GM19240 (cell line): ENCODE measurements at regions not wholly inside any gene's neighbourhood (a gene's known extent, or its start where the extent isn't known, plus 50 kb on each side); places are given as distances from the start of the nearest gene placed in this dataset.

Source experiments
- DNase-seq: peaks from one replicate; pipeline ENCODE4 v3.0.0; 2011; ENCODE audit warnings: low spot score; ENCODE audit not compliant: insufficient read length

DNA sequence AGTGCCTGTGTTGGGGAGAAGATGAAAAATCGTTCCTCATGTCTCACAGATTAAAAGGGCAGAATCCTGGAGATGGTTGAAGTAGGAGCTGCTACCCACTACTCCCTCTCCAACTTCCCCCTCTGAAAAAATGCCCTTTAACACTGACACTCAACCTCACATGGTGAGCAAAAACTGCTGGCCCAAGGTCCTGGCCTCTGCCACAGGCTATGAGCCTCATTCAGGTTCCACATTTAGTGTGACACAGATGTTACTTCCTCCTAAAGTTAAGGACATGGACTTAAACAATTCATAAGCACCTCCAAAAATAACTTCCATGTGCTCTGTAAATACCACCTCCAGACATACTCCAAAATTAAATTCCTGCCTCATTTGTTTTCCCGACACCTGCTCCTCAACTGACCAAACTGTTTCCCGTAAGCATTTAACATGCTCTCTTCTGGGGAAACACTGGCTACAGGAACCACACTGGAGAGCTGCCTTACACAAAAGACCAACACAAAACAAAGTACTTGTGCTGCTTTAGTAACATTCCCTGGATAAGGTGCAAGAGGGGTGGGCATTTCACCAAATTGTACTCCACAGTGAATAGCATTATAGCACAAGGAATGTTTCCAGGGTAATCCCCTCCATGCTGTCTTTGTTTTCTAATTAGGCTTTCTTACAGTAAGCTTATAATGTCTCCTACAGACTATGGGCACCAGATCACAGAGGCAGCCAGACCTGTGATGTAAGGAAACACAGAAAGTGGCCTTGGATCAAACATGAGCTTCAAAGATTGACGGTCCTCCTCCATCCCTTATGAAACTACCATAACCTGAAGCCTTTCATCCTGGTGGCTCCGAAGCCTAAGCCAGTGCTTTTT, 57.0 kb downstream of the PHLDA1 start:
- DNase-seq: no peak

GRCh38 chr12:75971253-75971652, 60.3 kb downstream of the PHLDA1 start:
- no peak for DNase-seq

DNA sequence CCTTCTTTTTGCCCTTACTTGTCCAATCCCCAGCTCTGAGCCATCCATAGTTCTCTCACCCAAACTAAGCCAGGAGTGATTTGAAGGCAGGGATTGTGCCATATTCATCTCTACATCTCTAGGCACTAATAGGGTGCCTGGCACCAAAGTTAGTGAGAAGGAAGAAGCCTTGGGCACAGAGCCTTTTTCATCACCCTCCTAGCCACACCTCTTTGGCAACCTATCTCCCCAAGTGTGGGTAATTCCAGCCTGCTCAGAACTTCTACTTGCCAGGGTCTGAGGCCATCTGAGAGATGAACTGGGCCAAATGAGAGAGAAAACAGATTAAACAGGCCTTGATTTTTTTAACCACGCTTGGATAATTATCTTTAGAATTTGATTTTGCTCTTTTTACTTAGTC, 61.3 kb downstream of the PHLDA1 start:
- no peak for DNase-seq

- DNase-seq: no peak
Measured at GRCh38 chr12:75969768-75970167, 61.8 kb downstream of the PHLDA1 start.

- no peak for DNase-seq
Measured at GRCh38 chr12:75965661-75966060, 65.9 kb downstream of the PHLDA1 start.

DNA sequence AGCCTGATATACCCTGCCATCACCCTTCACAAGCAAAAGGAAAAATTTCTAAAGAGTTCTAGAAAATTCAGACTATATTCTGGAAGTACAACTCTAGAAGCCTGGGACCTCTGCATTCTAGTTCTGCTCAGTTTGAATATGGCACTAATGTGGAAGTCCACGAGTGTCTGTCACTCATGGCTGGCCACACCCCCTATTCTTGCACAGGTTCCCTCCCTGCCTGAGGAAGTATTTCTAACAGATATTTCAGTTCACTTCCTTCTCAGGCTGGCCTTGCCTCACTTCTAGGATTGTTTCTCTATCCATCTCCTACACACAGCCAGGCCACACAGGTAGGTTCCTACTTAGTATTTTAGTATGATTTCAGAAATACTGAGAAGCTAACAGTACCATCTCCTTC, 67.4 kb downstream of the PHLDA1 start:
- DNase-seq: no peak

- DNase-seq: no peak
Measured at GRCh38 chr12:75961878-75962277, 69.7 kb downstream of the PHLDA1 start.

DNA sequence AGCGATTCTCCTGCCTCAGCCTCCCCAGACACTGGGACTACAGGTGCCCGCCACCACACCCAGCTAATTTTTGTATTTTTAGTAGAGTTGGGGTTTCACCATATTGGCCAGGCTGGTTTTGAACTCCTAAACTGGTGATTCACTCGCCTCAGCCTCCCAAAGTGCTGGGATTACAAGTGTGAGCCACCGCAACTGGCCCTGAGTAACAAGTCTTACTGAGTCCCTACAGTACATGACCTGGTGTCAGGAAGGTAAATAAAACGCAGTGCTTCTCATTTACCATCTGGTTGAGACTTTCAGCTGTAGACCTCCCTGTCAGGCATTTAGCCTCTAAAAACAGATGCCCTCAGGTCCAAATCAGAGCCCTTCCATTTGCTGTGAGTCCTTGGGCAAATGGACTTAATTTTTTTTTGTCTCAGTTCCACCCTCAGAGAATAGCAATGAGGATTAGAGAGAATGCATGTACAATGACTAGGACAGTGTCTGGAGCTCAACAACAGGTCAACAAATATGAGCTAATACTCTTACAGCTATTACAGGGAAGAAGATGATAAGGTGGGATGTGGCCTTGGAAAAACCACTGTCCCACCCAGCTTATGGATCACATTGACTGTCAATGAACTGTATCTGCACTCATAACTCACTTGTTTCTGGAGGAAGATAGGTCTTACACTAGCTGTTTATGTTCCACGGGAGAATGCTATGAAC, 70.5 kb downstream of the PHLDA1 start:
- no peak for DNase-seq

DNA sequence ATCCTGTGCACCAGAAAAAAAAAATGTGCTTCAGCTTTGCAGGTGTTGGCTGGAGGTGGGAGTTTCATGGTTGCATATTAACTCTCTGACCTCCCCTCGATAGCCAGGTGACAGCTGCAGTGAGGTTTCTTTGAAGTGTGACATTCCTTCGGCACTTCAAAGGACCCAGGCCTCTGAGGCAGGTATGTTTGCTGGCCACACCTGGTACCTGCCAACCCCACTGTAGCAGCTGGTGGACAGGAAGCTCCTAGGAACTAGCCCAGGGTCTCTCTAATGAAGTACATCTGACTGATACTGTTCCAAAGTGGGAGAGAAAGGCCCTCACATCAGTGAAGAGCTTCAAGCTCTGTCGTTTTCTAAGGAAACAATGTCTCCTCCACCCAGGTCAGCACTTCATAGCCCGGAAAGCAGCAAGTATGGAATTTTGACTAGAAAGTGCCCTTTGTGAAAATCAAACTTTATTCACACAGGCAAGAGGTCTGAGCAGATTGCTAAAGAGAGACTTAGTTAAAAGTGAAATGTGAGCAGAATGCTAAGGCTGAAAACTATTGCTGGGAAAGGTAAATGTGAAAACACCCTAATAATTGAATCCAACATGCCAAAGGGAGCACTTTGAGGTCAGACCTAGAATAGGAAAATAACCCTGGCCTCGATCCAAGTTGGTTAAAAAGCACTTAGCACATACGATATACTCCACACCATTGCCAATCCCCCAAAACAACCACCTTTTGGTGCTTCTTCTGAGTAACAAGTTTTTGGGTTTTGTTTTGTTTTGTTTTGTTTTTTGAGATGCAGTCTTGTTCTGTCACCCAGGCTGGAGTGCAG, 71.3 kb downstream of the PHLDA1 start:
- no peak for DNase-seq

DNA sequence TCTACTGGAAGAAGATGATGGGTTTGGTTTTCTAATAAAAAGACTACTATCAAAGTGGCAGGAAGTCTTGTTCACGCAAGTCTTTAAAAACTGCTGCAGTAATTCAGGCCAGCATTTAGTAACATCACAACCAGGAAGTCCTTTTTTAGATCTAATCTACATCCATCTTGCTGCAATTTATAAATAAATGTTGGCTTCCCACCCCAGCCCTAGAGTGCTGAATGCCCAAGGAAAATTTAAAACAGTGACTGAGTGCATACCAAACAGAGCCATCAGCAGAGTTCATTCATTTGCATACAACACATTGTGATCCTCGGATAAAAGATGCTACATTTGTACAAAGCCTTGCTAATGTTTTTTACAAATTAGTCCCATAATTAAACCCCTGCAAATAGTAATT, 72.1 kb downstream of the PHLDA1 start:
- DNase-seq: no peak

GRCh38 chr12:75959060-75959459, 72.5 kb downstream of the PHLDA1 start:
- no peak for DNase-seq

DNA sequence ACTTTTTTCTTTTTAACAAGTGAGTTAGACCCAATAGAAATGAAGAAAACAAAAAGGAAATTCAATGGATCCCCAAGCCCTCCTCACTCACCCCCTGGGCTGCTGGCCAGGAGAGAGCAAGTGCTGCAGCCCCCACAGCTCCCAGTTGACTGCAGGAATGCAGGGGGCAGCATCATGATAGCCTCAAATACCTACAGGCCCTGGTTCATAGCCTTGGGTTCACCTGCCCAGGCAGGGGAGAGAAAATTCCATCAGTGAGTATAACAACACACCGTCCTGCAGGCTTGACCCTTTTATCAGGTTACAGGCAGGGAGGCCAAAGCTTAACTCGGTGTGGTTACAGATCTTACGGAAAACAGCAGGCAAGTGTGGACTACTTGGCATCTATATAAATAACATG, 76.3 kb downstream of the PHLDA1 start:
- no peak for DNase-seq

DNA sequence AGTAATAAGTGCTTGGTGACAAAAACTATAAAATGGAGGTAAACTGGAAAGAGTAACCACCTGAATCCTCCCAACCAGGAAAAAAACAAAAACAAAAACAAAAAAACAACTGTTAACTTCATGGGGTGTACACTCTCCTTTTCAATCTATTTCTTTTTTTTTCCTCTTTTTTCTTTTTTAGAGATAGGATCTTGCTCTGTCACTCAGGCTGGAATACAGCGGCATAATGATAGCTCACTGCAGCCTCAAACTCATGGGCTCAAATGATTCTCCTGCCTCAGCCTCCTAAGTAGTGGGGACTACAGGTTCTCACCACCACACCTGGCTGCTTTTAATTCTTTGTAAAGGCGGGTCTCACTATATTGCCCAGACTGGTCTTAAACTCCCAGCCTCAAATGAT, 76.8 kb downstream of the PHLDA1 start:
- no peak for DNase-seq

- no peak for DNase-seq
Measured at GRCh38 chr12:75954041-75954440, 77.5 kb downstream of the PHLDA1 start.

DNA sequence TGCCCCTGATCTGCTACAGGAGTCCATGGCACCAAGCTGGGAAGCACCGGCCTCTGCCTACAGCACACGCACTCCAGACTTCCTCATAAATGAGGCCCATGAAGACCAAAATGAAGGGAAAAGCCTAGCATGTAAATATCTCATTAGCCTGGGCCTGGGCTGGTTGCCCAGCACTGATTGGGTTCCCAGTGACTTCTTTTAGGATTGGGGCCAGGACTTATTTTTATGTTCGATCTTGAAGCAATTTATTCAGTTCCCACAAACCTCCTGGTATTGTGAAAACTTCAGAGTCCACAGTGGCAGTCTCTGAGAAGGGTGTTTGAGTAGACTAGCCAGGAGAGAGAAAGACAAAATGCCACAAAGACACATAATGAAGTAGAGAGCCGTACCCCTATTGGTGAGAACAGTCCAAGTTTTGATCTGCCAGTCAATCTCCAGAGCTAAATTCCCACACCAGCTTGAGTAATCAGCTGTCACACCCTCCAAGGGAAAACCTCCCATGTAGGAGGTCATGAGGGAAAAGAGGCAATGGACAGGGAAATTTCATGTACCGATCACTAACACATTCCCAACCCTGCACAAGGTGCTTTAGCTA, 78.2 kb downstream of the PHLDA1 start:
- no peak for DNase-seq

GRCh38 chr12:75951399-75952278, 79.9 kb downstream of the PHLDA1 start:
- DNase-seq: no peak

GRCh38 chr12:75947156-75947723, 84.3 kb downstream of the PHLDA1 start:
- DNase-seq: no peak

DNA sequence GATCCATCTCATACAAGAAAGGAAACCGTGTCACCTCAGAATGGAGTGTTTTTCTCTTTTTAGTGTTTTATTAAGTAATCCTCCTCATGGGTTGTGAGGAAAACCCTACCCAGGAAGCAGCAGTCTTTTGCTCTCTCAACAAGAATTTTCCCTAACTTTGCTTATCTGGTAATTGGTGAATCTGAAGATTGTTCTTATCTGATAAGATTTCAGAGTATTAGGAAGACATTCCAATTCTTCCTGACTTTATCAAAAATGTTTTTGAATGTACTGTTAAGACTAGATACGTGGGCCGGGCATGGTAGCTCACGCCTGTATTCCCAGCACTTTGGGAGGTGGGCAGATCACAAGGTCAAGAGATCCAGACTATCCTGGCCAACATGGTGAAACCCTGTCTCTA, 86.0 kb downstream of the PHLDA1 start:
- DNase-seq: no peak

GRCh38 chr12:75944905-75945432, 86.6 kb downstream of the PHLDA1 start:
- no peak for DNase-seq
